ENCODE measurements at regions not wholly inside any gene's neighbourhood (a gene's known extent, or its start where the extent isn't known, plus 50 kb on each side); places are given as distances from the start of the nearest gene placed in this dataset.

DNA sequence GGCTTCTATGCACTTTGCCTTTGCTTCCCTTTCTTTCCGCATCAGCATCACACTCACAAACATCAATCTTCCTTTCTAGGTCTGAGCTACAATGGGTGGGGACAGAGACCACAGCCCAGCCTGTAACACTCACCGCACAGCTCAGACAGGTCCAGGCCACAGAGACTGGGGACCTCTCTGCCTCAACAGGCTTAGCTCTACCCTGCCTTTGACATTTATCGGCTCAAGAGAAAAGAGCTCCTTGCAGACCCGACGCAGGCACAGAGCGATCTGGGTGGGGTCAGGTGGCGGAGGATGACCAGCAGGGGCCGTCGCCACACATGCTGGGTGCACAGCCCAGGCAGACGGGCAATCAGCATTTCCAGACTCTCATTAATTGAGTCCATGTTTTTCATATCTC is 837.3 kb downstream of the TBC1D22A start:
- no peak for TF ChIP-seq GATA3 (IDR thresholded peaks at IDR 0.05; ENCODE audit: low read depth, low read length)
- TF ChIP-seq GATA2 (IDR thresholded peaks at IDR 0.05; ENCODE audit: low read depth, low read length) = no peak

DNA sequence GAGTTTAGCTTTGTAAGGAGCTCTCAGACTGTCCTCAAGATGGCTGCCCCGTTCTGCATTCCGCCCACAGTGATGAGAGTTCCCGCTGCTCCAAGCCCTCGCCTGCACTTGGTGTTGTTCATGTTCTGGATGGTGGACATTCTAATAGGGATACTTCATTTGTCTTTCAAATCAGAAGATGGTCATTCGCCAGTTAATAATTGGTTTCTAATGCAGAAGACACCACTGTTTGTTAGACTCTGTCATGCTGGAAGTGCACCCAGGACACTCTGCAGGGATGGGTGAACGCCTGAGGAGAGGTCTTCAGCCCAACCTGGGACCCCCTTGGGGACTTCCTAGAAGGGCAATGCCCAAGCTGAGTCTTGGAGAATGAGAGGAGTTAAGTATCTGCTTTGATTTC is 836.4 kb downstream of the TBC1D22A start:
- no peak for TF ChIP-seq GATA3 (IDR thresholded peaks at IDR 0.05; ENCODE audit: low read depth, low read length)
- TF ChIP-seq GATA2 (IDR thresholded peaks at IDR 0.05; ENCODE audit: low read depth, low read length) = no peak

DNA sequence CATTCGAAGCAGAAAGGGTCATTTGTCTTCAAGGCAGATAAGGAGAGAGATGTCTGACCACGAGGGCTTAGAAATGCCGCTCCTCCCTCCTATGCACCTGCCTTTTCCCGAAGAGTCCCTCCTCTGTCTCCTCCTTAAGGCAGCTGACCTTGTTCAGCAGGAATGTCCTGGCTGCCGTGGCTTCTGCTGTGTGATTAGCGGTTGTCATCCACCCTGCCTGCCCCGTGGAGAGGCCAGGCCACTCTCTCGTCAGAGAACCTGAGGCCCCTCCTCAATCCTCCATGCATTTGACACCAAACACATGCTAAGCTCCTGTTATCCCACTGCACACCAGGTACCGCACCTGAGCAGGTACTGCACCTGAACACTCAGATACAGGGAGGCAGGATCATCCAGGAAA is 834.6 kb downstream of the TBC1D22A start:
- TF ChIP-seq GATA3 (IDR thresholded peaks at IDR 0.05; ENCODE audit: low read depth, low read length) = no peak

DNA sequence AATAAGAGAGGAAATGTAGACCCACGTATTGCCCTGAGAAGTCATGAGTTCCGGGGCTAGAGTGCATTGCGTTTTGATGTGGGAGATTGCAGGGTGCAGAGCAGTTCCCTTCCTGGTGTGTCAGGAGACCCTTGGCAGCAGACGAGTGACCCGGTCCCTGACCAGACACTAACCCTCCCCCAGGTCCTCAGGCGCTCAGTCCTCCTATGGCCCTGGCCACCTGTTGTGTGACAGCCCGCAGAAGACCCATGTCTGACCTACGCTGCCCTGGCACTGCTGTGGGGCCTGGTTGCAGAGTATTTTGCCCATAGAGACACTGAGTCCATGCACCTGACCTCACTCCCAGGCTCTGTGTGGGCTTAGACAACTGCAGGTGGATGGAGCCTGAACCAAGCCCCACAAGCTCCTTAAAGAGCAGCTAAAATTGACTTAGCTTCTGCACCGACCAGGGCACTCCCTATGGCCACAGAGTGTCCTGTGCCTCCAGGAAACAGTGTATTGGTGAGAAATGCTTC is 833.8 kb downstream of the TBC1D22A start:
- TF ChIP-seq GATA3 (IDR thresholded peaks at IDR 0.05; ENCODE audit: low read depth, low read length) = no peak
- no peak for TF ChIP-seq GATA2 (IDR thresholded peaks at IDR 0.05; ENCODE audit: low read depth, low read length)

DNA sequence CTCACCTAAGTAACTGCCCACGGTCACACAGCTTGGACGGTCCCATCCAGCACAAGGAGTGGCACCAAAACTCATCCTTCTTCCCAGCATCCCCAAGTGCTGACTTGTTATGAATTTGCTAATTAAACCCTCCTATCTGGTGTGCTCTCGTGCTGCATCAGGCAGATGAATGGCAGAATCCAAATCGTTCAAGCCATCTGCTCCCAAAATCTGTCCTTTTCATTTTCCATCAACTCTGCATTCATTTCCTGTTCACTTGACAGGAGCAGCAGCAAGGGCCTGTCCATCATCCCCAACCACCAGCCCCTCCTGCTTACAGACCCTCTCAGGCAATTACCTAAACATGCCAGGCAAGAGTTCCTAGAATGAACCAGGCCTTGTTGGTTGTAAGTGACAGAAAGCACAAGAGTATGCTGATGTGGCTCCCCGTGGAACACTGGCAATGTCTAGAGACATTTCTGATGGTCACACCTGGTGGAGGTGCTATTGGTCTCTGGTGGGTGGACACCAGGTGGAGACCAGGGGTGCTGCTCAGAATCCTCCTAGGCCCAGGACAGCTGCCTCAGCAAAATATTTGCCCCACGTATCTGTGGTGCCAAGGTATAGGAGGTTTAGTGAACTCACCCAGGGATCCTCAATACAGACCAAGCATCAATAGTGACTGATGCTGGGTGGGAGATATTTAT is 832.5 kb downstream of the TBC1D22A start:
- TF ChIP-seq GATA3 (IDR thresholded peaks at IDR 0.05; ENCODE audit: low read depth, low read length) (no peak), GATA2 (IDR thresholded peaks at IDR 0.05; ENCODE audit: low read depth, low read length) (no peak)

DNA sequence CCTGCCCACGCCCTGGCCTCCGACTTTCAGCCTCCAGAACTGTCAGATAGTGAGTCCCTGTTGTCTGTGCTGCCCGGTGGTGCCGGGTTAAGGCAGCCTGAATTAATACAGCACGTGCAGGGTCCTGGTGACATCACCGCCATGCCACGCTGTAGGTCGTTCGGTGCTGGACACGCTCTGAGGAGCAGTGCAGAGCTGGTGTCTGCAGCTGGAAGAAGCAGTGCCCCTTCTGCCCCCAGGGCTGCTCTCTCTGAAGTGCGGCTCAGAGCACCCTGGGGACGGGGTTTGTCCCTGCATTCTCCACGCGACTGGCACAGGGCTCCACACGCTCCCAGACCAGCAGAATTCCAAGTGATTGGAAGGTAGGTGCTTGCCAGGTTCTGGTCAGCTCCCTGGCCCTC is 831.5 kb downstream of the TBC1D22A start:
- TF ChIP-seq GATA3 (IDR thresholded peaks at IDR 0.05; ENCODE audit: low read depth, low read length) (no peak), GATA2 (IDR thresholded peaks at IDR 0.05; ENCODE audit: low read depth, low read length) (no peak)

DNA sequence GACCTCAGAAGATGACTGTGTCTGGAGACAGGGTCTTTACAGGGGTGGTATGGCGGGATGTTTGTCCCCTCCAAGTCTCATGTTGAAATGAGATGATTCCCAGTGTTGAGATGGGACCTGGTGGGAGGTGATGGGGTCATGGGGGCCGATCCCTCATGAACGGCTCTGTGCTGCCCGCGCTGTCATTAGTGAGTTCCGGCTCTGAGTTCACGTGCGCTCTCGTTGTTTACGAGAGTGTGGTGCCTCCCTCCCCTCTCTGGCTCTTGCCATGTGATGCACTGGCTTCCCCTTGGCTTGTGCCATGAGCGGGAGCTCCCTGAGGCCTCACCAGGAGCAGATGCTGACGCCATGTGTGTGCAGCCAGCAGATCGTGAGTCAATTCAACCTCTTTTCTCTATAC is 830.8 kb downstream of the TBC1D22A start:
- TF ChIP-seq GATA3 (IDR thresholded peaks at IDR 0.05; ENCODE audit: low read depth, low read length) = no peak
- no peak for TF ChIP-seq GATA2 (IDR thresholded peaks at IDR 0.05; ENCODE audit: low read depth, low read length)

DNA sequence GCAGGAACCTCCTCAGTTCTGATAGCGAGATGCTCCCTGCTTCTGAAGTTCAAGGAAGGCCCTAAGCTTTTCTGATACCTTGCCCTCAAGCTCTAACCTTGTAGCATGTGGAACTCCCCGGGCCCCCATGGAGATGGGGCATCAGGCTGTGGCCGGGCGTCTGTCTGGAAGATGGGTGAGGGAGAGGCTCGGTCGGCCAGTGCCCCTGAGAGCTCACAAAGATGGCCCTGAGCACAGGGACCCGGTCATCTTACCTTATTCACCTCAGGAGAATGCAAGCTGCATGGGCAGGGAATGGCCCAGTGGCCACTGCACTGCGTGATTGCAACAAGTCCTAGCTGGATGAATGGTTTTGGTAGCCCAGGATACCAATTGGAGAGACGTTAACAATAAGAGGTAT is 830.3 kb downstream of the TBC1D22A start:
- TF ChIP-seq GATA2 (IDR thresholded peaks at IDR 0.05; ENCODE audit: low read depth, low read length) = no peak
- no peak for TF ChIP-seq GATA3 (IDR thresholded peaks at IDR 0.05; ENCODE audit: low read depth, low read length)

DNA sequence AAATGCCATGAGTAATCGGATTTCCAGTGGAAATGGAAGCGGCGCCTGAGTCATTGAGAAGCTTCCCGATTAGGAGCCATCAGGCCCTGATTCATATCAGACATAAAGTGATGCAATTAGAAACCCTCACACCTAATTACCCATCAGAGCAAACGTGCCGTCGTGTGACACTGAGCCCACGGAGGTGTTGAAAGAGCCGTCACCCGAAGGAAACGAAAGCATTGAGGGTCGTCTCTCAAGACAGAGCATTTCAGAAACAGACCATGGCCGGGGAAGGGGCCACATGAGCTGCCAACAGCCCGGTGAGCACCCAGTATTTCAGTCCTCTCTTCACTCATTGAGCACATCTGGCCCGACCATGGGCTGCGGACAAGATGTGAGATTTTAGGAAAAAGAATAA is 829.3 kb downstream of the TBC1D22A start:
- TF ChIP-seq GATA3 (IDR thresholded peaks at IDR 0.05; ENCODE audit: low read depth, low read length) = no peak
- no peak for TF ChIP-seq GATA2 (IDR thresholded peaks at IDR 0.05; ENCODE audit: low read depth, low read length)

DNA sequence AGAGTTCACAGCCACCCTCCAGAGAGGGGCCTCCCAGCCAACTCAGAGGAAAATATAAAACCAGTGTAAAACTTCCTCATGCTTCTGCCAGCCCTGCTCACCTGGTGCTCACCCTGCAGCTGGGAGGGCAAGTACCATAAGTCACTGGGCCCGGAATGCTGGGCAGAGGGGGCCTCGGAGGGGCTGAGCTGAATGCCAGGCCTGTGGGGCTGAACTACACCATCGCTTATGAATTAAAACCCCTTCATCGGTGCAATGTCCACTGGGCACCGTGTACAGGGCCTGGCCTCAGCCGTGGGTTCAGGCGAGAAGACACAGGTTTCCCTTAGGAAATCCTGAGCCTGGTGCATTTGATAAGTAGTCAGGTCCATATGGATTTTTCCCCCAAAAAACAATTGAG is 828.6 kb downstream of the TBC1D22A start:
- TF ChIP-seq GATA2 (IDR thresholded peaks at IDR 0.05; ENCODE audit: low read depth, low read length) = no peak
- TF ChIP-seq GATA3 (IDR thresholded peaks at IDR 0.05; ENCODE audit: low read depth, low read length) = no peak

DNA sequence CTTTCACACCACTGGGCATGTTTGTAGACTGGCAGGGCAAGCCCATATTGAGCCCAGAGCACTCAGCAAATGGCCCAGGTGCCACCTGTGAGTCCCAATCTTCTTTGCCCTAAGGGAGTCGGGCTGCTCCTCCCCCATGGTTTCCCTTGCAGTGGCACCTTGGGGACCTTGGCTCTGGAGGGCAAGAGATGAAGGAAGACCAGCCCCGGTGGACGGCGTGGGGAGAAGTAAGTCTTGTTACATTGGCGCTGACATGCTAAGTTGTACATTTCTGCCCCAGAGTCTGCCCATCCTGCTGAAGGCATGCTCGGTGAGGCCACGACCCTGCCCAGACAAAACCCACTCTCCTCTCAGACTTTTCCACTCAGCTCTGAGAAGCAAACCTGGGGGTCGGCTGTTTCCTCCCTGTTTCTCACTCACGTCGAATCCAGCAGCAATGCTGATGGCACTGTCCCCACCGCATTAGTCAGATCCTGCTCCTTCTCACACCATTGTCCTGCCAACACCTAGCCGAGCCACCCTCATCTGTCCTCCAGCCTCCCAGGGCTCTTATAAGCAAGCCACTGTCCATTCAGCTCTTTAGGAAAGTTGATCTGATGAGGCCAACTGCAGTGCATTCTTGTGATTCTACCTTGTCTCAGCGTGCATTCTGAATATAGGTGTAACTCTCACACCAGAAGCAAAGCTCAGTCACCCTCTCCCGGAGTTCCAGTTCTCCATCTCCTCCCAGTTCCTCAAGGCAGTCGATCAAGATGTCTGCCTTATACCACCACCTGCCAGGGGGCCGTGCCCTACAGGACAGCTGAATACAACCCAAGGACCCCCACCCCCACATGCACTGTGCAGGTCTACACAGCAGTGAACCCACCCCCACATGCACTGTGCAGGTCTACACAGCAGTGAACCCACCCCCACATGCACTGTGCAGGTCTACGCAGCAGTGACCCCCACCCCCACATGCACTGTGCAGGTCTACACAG is 827.1 kb downstream of the TBC1D22A start:
- TF ChIP-seq GATA3 (IDR thresholded peaks at IDR 0.05; ENCODE audit: low read depth, low read length) (no peak), GATA2 (IDR thresholded peaks at IDR 0.05; ENCODE audit: low read depth, low read length) (no peak)

DNA sequence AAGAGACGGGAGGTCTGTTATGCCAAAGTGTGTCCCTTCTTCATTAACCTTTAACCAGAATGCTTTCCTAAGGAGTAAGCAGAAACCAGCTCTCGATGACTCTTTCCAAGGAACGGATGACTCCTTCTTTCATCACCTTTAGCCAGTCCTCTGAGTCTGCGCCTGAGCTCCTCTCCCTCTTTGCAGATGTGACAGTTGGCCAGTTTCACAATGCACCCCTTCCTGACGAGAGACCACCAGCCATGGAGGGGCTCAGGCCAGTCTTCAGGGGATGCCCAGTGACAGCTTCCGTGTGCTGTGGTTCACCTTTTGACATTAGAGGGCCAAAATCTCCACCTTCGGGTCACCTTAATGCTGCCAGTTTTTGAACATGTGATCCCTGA is 826.1 kb downstream of the TBC1D22A start:
- TF ChIP-seq GATA3 (IDR thresholded peaks at IDR 0.05; ENCODE audit: low read depth, low read length) (no peak), GATA2 (IDR thresholded peaks at IDR 0.05; ENCODE audit: low read depth, low read length) (no peak)

DNA sequence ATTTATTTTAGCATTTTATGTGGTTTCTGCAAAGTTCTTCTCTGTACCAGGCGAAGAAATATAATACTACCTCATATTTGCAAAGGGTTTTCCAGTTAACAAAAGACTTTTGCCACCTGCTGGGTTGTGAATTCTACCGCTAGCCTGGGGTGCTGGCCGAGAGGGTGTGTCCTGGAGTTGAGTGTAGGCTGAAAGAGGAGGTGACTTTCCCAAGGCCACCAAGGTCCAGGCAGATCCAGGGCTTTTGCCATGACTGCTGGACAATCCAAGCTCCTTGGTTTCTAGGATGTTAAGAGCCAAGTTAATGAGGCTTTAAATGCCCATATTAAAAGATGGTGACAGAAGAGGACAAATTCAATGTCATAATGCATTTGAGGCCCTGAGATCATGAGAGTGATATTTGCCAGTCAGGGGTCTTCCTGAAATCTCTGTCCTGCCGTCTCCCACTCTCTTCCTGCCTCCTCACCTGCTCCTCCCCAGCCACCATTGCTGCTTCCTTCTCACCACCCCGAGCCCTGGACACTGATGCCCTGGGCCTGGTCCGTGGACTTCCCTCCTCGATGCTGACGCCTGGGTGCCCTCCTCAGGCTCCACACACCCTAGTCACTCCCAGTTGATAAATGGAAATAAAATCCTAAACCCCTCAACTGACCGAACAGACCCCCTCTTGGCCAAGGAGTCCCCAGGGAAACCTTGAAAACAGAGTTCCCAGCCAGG is 825.6 kb downstream of the TBC1D22A start:
- TF ChIP-seq GATA2 (IDR thresholded peaks at IDR 0.05; ENCODE audit: low read depth, low read length) (no peak), GATA3 (IDR thresholded peaks at IDR 0.05; ENCODE audit: low read depth, low read length) (no peak)

DNA sequence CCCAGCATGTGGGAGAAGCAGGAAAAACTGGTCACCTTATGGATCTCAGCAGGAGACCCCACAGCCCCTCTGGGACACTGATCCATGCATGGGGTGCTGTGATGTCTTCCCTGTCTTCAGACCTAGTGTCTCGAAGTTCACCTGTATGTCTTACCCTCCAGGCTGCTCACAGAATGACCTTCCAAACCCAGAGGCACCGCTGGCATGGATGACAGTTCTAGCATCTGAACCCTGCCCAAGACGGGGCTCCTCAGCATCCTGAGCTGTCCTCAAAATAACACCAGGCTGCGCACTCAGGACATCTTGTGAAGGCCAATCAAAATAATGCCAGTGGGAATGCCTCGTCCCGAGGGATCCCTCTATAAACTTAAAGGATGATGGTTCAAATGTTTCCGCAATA is 824.9 kb downstream of the TBC1D22A start:
- TF ChIP-seq GATA3 (IDR thresholded peaks at IDR 0.05; ENCODE audit: low read depth, low read length) (no peak), GATA2 (IDR thresholded peaks at IDR 0.05; ENCODE audit: low read depth, low read length) (no peak)
